ENCODE measurements at regions not wholly inside any gene's neighbourhood (a gene's known extent, or its start where the extent isn't known, plus 50 kb on each side); places are given as distances from the start of the nearest gene placed in this dataset.

DNA sequence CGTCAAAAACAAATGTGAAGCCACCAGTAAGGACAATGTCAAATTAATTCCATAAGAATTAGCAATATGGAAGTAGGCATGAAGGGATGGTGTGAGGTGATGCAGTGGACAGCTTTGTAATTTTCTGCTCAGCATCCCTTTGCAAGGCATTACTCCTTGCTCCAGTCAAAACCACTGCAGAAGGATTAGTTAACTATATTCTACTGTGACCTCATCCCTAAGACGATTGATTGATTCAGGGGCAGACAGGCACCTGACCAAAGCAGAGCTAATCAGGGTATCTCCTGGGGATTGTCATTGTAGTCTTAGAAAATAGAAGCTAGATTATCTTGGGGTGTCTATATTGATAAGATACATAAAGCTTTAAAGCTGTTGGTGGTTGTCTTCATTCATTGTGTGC is 98.7 kb downstream of the NMUR2 start:
- Histone ChIP-seq H3K27me3 (no peaks in the 10 kb centered on the region), H3K27ac (no peak overlapping the region), H3K36me3 (no peaks in the 10 kb centered on the region), H3K9me3 (no peaks in the 10 kb centered on the region), H3K4me1 (no peaks in the 10 kb centered on the region), H3K4me3 (no peak overlapping the region)
- intact Hi-C loops (cut with DNase I) = no loop called here
- TF ChIP-seq POLR2A (IDR thresholded peaks at IDR 0.05) = no peak
- TF ChIP-seq CTCF (IDR thresholded peaks at IDR 0.05) = no peak
- no peak for TF ChIP-seq POLR2AphosphoS5 (IDR thresholded peaks at IDR 0.05; ENCODE audit: insufficient read depth in 1 of 2, low read depth in 1 of 2)
- no peak for DNase-seq (ENCODE audit: extremely low spot score in 2 of 2)

DNA sequence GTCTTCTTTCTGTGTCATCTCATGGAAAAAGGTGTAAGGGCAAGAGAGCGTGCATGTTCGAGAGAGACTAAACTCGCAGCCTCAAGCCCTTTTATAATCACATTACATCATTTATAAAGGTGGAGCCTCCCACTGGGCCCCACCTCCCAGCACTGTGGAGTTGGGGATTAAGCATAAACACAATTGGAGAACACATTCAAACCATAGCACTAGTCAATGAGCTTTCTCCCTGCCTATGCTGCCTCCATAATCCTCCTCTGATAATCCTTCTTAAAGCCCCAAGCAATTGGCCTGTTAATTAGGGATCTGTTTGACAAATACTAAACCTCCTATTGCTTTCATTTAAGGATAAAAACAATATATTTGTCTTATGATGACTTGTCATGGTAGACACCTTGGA is 99.6 kb downstream of the NMUR2 start:
- no peak overlapping the region for H3K27ac ChIP-seq
- DNase-seq (ENCODE audit: extremely low spot score in 2 of 2) = no peak
- no peaks in the 10 kb centered on the region for H3K36me3 ChIP-seq
- H3K4me1 ChIP-seq = no peaks in the 10 kb centered on the region
- H3K9me3 ChIP-seq = no peaks in the 10 kb centered on the region
- intact Hi-C loops (cut with DNase I) = no loop called here
- no peaks in the 10 kb centered on the region for H3K27me3 ChIP-seq
- no peak overlapping the region for H3K4me3 ChIP-seq
- no peak for TF ChIP-seq CTCF (IDR thresholded peaks at IDR 0.05)
- TF ChIP-seq POLR2A (IDR thresholded peaks at IDR 0.05) = no peak
- TF ChIP-seq POLR2AphosphoS5 (IDR thresholded peaks at IDR 0.05; ENCODE audit: insufficient read depth in 1 of 2, low read depth in 1 of 2) = no peak

DNA sequence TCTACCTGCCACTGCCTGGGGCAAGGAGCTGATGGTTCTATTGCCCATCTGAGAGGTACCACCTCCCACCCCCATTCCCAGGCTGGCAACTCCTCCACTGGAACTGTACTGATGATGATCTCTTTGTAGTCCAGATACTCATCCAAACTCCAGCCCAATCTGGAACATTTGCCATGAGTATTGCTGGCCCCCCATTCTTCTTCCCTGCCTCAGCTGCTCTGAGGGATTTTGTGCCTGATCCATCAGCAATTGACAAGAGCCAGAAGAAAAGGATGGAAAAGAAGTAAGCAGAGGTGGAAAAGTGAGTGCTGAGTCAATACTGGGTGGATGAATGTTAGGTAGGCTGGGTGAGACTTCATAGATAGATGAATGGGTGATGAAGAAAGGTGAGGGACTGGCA is 101.2 kb downstream of the NMUR2 start:
- Histone ChIP-seq H3K4me3 (no peak overlapping the region), H3K36me3 (no peaks in the 10 kb centered on the region), H3K9me3 (no peaks in the 10 kb centered on the region), H3K27ac (no peak overlapping the region), H3K27me3 (no peaks in the 10 kb centered on the region), H3K4me1 (no peaks in the 10 kb centered on the region)
- no peak for TF ChIP-seq POLR2A (IDR thresholded peaks at IDR 0.05)
- no peak for TF ChIP-seq CTCF (IDR thresholded peaks at IDR 0.05)
- TF ChIP-seq POLR2AphosphoS5 (IDR thresholded peaks at IDR 0.05; ENCODE audit: insufficient read depth in 1 of 2, low read depth in 1 of 2) = no peak
- intact Hi-C loops (cut with DNase I) = no loop called here
- no peak for DNase-seq (ENCODE audit: extremely low spot score in 2 of 2)

DNA sequence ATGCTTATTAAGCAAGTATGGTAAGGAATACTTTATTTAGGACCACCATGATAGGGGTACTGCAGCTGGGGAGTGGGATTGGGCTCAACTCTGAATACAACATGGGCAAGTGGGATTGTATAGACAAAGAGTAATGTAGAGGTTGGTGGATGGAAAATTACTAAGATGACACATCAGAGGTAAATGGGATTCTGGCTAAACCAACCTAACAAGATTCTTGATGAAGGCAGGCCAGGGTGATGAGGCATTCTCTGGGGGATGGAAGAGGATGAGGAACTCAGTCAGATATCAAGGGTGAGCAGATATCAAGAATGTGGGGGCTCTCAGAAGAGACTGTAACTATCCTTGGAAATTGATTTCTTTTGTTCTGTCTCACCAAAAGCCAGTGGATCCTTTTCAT is 107.2 kb downstream of the NMUR2 start:
- H3K4me1 ChIP-seq = no peaks in the 10 kb centered on the region
- H3K36me3 ChIP-seq = no peaks in the 10 kb centered on the region
- H3K27ac ChIP-seq = no peak overlapping the region
- no peak overlapping the region for H3K4me3 ChIP-seq
- intact Hi-C loops (cut with DNase I) = no loop called here
- H3K9me3 ChIP-seq = no peaks in the 10 kb centered on the region
- no peaks in the 10 kb centered on the region for H3K27me3 ChIP-seq
- TF ChIP-seq POLR2AphosphoS5 (IDR thresholded peaks at IDR 0.05; ENCODE audit: insufficient read depth in 1 of 2, low read depth in 1 of 2) = no peak
- TF ChIP-seq POLR2A (IDR thresholded peaks at IDR 0.05) = no peak
- no peak for TF ChIP-seq CTCF (IDR thresholded peaks at IDR 0.05)
- no peak for DNase-seq (ENCODE audit: extremely low spot score in 2 of 2)

DNA sequence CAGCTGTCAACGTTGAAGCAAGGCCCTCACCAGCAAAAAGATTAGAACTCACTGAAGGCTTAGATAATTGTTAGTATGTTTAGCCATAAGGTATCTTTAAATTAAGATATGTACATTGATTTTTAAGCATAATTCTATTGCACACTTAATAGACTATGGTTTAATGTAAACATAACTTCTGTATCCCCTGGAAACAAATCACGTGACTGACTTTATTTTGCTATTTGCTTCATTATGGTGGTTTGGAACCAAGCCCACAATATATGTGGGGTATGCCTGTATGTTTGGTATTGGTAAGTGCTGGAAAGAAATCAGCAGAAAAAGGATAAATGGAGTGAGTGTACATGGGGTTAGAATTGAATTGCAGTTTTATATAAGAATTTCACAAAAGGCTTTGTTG is 111.9 kb downstream of the NMUR2 start:
- no peaks in the 10 kb centered on the region for H3K27me3 ChIP-seq
- TF ChIP-seq POLR2AphosphoS5 (IDR thresholded peaks at IDR 0.05; ENCODE audit: insufficient read depth in 1 of 2, low read depth in 1 of 2) = no peak
- TF ChIP-seq POLR2A (IDR thresholded peaks at IDR 0.05) = no peak
- no peak for TF ChIP-seq CTCF (IDR thresholded peaks at IDR 0.05)
- no peaks in the 10 kb centered on the region for H3K9me3 ChIP-seq
- no peaks in the 10 kb centered on the region for H3K36me3 ChIP-seq
- DNase-seq (ENCODE audit: extremely low spot score in 2 of 2) = no peak
- H3K27ac ChIP-seq = no peak overlapping the region
- peaks cover 9% of the 10 kb centered on the region for H3K4me1 ChIP-seq
- intact Hi-C loops (cut with DNase I) = no loop called here
- H3K4me3 ChIP-seq = no peak overlapping the region

Measured in vagina (tissue), 2 donors.